ENCODE measurements at regions not wholly inside any gene's neighbourhood (a gene's known extent, or its start where the extent isn't known, plus 50 kb on each side); places are given as distances from the start of the nearest gene placed in this dataset.

- Histone ChIP-seq H3K4me3 (ENCODE audit: low read depth, low read length) (no peak overlapping the region), H3K9ac (no peak overlapping the region), H3K79me2 (no peaks in the 10 kb centered on the region), H3K4me1 (no peaks in the 10 kb centered on the region), H3K4me2 (ENCODE audit: low read length) (no peak overlapping the region), H3K27ac (no peak overlapping the region), H3K36me3 (ENCODE audit: control insufficient read depth, insufficient read depth, low read length) (no peaks in the 10 kb centered on the region), H2AFZ (no peak overlapping the region), H3K27me3 (ENCODE audit: control insufficient read depth, insufficient read depth, low read length) (no peaks in the 10 kb centered on the region), H3K9me3 (ENCODE audit: control insufficient read depth, low read length) (no peaks in the 10 kb centered on the region)
- TF ChIP-seq CTCF (IDR thresholded peaks at IDR 0.05): no peak
Measured at GRCh38 chr2:8046849-8047248, 635.0 kb upstream of the ID2 start.

- no peak for TF ChIP-seq CTCF (IDR thresholded peaks at IDR 0.05)
- Histone ChIP-seq H3K79me2 (no peaks in the 10 kb centered on the region), H3K9me3 (ENCODE audit: control insufficient read depth, low read length) (no peaks in the 10 kb centered on the region), H3K4me1 (no peaks in the 10 kb centered on the region), H3K27me3 (ENCODE audit: control insufficient read depth, insufficient read depth, low read length) (no peaks in the 10 kb centered on the region), H3K36me3 (ENCODE audit: control insufficient read depth, insufficient read depth, low read length) (no peaks in the 10 kb centered on the region), H3K4me2 (ENCODE audit: low read length) (no peak overlapping the region), H3K9ac (no peak overlapping the region), H3K4me3 (ENCODE audit: low read depth, low read length) (no peak overlapping the region), H3K27ac (no peak overlapping the region), H2AFZ (no peak overlapping the region)
Measured at GRCh38 chr2:8049176-8049575, 632.7 kb upstream of the ID2 start.

GRCh38 chr2:8049851-8050571 is 631.8 kb upstream of the ID2 start:
- no peaks in the 10 kb centered on the region for H3K79me2 ChIP-seq
- no peak for TF ChIP-seq CTCF (IDR thresholded peaks at IDR 0.05)
- no peak overlapping the region for H3K4me3 ChIP-seq (ENCODE audit: low read depth, low read length)
- H3K27ac ChIP-seq: no peak overlapping the region
- H2AFZ ChIP-seq: no peak overlapping the region
- no peaks in the 10 kb centered on the region for H3K27me3 ChIP-seq (ENCODE audit: control insufficient read depth, insufficient read depth, low read length)
- no peak overlapping the region for H3K9ac ChIP-seq
- H3K36me3 ChIP-seq (ENCODE audit: control insufficient read depth, insufficient read depth, low read length): no peaks in the 10 kb centered on the region
- H3K4me1 ChIP-seq: no peaks in the 10 kb centered on the region
- no peaks in the 10 kb centered on the region for H3K9me3 ChIP-seq (ENCODE audit: control insufficient read depth, low read length)
- no peak overlapping the region for H3K4me2 ChIP-seq (ENCODE audit: low read length)

- Histone ChIP-seq H3K9ac (no peak overlapping the region), H3K4me3 (ENCODE audit: low read depth, low read length) (no peak overlapping the region), H3K4me1 (no peaks in the 10 kb centered on the region), H3K27me3 (ENCODE audit: control insufficient read depth, insufficient read depth, low read length) (no peaks in the 10 kb centered on the region), H2AFZ (no peak overlapping the region), H3K4me2 (ENCODE audit: low read length) (no peak overlapping the region), H3K9me3 (ENCODE audit: control insufficient read depth, low read length) (no peaks in the 10 kb centered on the region), H3K79me2 (no peaks in the 10 kb centered on the region), H3K27ac (no peak overlapping the region), H3K36me3 (ENCODE audit: control insufficient read depth, insufficient read depth, low read length) (no peaks in the 10 kb centered on the region)
- no peak for TF ChIP-seq CTCF (IDR thresholded peaks at IDR 0.05)
Measured at GRCh38 chr2:8053216-8053615, 628.6 kb upstream of the ID2 start.

GRCh38 chr2:8054070-8054469 is 627.8 kb upstream of the ID2 start:
- no peak for TF ChIP-seq CTCF (IDR thresholded peaks at IDR 0.05)
- H3K9me3 ChIP-seq (ENCODE audit: control insufficient read depth, low read length): no peaks in the 10 kb centered on the region
- H3K36me3 ChIP-seq (ENCODE audit: control insufficient read depth, insufficient read depth, low read length): no peaks in the 10 kb centered on the region
- H3K79me2 ChIP-seq: no peaks in the 10 kb centered on the region
- no peak overlapping the region for H3K4me2 ChIP-seq (ENCODE audit: low read length)
- H3K9ac ChIP-seq: no peak overlapping the region
- no peak overlapping the region for H3K27ac ChIP-seq
- no peaks in the 10 kb centered on the region for H3K4me1 ChIP-seq
- no peak overlapping the region for H3K4me3 ChIP-seq (ENCODE audit: low read depth, low read length)
- no peak overlapping the region for H2AFZ ChIP-seq
- no peaks in the 10 kb centered on the region for H3K27me3 ChIP-seq (ENCODE audit: control insufficient read depth, insufficient read depth, low read length)

Measured in parathyroid adenoma (tissue), 2 donors.